GM21723 (cell line): ENCODE measurements at regions not wholly inside any gene's neighbourhood (a gene's known extent, or its start where the extent isn't known, plus 50 kb on each side); places are given as distances from the start of the nearest gene placed in this dataset.
"Not testable (repeated sequence)": the region's sequence is repeated elsewhere in the genome, so short reads cannot be mapped to it uniquely, and the experiment has no call there.

Experiments
- ATAC-seq: cut with Tn5 transposase; IDR thresholded peaks from one replicate; pipeline ENCODE4 v1.9.1; 2021; ENCODE audit warnings: mild to moderate bottlenecking, moderate library complexity; ENCODE audit not compliant: unreplicated experiment

GRCh38 chr5:138702166-138703077 lies 50.8 kb upstream of the CTNNA1 start:
- no peak for ATAC-seq

DNA sequence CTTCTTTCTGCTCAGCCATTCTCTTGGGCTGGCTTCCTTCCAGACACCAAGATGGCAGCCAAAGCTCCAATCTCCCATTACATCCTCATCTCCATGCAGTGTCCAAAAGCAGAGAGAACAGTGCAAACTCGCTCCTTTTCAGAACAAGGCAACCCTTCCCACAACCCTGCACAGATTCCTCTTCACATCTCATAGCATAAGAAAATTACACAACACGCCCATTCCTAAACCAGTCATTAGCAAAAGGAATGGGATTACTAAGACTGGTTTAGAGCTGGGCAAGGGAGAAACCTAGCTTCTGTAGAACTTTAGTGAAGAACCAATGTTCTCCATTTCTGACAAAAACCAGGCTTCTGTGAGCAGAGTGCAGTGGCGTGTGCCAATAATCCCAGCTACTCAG lies 51.5 kb upstream of the CTNNA1 start:
- no peak for ATAC-seq

DNA sequence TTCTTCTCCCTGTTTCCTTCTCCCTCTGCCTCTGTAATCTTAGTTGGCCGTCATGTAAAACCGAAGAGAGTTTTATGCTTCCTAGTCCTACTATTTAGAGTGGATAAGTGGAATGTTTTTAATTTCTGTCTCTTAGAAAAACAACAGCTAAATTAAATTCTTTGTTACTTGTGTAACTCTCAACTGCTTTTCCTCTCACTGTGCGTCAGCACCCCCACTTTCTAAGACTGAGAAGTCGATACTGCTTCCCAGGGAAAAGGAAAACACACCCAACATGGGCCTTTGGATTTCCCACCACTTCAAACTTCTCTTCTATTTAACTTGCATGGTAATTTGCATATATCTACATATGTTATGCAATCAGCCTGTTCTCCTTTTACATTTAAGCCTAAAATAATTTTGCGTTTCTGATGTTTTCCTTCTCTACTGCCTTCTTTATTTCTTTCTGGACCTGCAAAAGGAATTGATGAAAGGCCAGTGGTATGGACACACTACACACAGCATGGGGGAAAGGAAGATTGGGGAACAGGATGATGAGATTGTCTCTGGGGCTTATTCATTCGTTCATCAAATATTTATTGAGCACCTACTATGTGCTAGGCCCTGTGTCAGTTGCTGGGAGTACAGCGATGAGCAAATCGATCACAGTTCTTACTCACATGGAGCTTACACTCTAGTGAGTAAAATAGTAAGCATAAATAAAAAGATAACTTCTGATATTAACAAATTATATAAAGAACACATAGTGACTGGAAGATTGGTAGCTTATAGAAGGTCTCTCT lies 52.5 kb upstream of the CTNNA1 start:
- ATAC-seq: no peak

DNA sequence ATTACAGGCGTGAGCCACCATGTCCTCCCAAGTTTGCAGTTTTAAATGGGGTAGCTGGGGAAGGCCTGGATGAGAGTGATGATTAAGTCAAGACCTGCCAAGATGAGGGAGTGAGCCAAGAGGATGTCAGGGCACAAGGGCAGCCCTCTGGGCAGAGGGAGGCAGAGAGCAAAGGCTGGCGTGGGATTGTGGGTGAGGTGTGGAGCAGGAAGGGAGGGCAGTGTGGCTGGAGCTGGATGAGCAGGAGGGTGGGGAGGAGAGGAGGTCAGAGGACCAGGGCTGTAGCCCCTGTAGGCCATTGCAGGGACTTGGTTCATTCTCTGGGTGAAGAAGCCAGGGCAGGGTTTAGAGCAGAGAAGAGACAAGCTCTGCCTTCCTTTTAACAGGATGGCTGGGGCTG lies 53.7 kb upstream of the CTNNA1 start:
- no peak for ATAC-seq

DNA sequence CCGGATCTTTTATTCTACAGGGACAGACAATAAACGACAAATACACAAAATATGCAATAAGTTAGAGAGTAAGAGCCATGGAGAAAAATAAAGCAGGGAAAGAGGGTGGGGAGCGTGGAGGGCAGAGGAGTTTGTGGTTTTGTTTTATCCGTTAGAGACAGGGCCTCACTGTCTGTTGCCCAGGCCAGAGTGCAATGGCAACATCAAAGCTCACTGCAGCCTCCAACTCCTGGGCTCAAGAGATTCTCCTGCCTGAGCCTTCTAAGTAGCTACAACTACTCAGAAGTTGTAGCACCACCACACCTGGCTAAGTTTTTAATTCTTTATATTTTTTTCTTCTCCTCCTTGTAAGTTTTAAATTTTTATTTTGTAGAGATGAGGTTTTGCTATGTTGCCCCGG lies 54.5 kb upstream of the CTNNA1 start:
- no peak for ATAC-seq

DNA sequence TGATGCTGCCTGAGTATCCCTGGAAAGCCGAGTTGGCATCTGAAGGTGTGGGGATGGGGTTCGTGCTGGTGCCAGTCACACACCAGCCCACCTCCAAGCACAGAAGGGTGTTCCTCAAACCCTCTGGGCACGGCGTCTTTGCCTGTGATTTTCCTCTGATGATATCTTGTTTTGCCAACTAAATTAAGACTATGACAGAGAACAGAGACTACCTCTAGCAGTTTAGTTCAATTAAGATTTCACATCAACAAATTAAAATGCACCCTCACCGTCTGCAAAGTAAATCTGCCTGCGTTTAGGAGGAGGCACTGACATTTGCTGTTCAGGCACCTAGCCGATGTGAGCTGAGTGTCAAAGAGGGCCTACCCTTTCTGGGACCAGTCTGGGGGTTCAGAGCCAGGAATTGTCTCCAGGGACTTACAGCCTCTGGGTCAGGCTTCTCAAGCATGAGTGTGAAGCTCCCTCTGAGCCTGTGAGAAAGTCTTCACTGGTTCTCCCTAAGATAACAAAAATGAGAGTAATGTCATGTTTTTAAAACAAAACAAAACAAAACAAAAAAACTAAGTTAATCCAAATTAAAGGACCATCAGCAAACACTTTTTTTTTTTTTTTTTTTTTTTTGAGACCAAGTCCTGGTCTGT lies 55.4 kb upstream of the CTNNA1 start:
- no peak for ATAC-seq

- no peak for ATAC-seq
These were observed 56.7 kb upstream of the CTNNA1 start for GRCh38 chr5:138696501-138696900.

- ATAC-seq: no peak
These were observed 57.4 kb upstream of the CTNNA1 start for GRCh38 chr5:138695781-138696180.

DNA sequence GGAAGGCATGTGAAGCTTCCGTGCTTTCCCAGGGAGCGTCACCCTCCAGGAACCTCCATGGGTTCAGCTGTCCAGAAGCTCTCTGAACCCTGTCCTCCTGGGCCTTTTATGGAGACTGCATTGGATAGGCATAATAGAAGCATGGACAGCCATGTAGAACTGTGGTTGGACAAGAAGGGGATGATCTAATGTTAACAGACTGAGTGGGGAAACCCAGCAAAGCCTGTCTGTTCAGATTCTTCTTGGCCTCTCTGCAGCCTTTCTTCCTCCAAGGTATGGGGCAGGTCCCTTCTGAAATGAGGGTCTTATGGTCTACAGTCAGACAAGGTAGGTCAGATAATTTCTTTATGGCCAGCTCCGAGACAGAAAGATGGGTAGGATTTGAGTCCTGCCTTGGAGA lies 59.1 kb upstream of the CTNNA1 start:
- ATAC-seq: no peak

DNA sequence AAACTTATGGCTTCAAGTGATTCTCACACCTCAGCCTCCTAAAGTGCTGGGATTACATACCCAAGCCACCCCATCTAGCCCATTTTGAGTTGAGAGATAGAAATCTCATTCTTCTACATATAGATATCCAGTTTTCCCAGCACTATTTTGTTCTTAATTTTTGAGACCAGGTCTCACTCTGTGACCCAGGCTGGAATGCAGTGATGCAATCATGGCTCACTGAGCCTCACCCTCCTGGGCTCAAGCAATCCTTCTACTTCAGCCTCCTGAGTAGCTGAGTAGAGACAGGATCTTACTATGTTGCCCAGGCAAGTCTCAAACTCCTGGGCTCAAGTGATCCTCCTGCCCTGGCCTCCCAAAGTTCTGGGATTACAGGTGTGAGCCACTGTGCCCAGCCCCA lies 60.9 kb upstream of the CTNNA1 start:
- no peak for ATAC-seq

- ATAC-seq: no peak
These were observed 66.6 kb upstream of the CTNNA1 start for GRCh38 chr5:138686668-138687067.

DNA sequence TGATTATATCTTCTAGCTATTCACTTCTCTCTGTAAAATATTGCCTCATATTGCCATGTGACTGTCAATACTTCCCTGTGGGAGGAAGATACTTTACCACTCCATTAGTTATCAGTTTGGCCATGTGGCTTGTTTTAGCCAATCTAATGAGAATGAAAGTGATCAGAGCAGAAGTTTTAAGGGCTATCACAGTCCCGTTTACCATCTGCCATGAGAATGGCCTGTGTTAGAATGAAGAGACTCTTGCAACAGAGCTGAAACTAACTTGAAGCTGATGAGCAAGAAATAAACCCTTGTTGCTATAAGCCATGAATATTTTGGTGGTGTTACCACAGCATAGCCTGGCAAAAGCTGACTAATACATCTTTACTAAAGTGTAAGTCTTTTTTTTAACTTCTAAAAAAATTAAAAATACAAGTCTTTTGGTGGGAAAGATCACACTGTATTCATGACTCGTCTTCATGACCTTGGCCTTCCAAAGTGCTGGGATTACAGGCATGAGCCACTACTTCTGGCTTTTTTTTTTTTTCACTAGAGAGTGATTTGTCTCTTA lies 68.0 kb upstream of the CTNNA1 start:
- no peak for ATAC-seq

- ATAC-seq: not testable (repeated sequence)
These were observed 70.8 kb upstream of the CTNNA1 start for GRCh38 chr5:138682462-138682861.

DNA sequence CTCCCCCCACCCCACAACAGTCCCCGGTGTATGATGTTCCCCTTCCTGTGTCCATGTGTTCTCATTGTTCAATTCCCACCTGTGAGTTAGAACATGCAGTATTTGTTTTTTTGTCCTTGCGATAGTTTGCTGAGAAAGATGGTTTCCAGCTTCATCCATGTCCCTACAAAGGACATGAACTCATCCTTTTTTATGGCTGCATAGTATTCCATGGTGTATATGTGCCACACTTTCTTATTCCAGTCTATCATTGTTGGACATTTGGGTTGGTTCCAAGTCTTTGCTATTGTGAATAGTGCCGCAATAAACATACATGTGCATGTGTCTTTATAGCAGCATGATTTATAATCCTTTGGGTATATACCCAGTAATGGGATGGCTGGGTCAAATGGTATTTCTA lies 74.4 kb upstream of the CTNNA1 start:
- not testable (repeated sequence) for ATAC-seq

DNA sequence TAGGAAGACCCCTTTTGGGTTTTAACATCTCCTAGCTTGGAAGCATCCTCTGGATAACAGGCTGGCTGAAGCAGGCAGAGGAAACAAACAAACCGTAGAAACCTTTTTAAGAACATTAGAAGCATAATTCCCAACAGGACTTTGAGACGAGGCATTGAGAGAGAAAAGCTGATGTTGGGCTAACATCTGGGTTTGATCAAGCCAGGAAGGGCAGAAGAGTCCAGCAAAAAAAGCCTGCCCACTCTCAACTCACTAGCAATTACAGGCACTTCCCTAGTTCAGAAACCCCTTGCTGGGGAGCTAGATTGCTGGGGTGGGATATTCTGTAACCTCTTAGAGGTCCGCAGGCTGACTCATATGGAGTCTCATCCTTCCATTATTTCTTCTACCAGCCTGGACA lies 75.4 kb upstream of the CTNNA1 start:
- ATAC-seq: no peak

GRCh38 chr5:138676556-138677193 lies 76.5 kb upstream of the CTNNA1 start:
- ATAC-seq: no peak

DNA sequence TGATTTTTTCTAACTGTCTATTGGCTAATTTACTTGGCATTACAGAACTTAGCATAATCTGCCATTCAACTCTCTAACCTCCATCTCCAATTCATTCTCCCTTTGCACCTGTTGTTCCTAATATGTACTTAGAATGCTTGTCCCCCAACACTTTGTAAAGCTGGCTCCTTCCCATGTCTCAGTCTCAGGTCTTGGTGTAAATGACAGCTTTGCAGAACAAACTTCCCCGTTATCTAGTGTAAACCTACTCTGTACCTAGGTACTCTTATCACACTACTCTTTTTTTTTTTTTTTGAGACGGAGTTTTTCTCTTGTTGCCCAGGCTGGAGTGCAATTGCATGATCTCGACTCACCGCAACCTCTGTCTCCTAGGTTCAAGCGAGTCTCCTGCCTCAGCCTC lies 77.2 kb upstream of the CTNNA1 start:
- no peak for ATAC-seq

DNA sequence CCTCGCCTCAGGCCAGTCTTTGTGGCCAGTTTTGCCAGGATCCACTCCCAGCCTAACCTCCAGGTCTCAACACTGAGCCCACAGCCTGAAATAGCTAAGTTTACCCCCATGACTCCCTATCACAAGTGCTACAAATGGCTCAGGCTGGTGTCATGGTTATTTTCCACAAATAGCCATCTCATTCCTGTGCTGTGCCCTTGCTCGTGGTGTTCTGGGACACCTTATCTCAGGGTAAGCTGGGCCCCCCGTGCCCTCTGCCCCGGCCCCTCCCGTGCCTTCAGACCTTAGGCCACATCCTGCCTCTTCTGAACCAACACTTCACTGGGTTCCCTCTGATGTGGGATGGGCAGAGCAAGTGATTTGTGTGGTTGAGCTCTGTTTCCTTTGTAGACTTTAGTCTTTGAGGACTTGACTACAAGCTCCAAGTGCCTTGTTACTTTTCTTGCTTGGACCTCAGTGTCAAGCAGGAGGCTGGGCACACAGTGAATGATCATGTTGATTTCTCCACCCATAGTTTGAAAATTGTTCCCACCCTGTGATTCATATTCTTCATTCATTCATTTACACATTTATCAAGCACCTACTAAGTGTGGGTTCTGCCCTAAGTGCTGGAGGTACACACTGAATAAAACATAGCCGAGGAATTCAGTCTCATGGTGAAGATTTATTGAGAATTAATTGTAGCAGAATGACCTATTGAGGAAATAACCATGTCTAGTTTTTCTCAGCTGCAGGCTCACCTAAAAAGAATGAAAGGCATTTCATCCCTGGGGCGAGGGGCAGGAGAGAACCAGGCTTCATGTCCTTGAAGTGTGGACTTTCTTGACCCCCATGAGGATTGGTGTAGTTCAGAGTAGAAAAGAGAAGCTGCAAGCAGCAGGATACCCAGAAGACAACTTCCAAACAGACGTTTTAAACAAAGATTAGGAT lies 84.5 kb upstream of the CTNNA1 start:
- ATAC-seq: no peak

- ATAC-seq: not testable (repeated sequence)
These were observed 85.4 kb upstream of the CTNNA1 start for GRCh38 chr5:138667782-138668331.
